Hepatocyte (in vitro differentiated cells): ENCODE measurements at regions not wholly inside any gene's neighbourhood (a gene's known extent, or its start where the extent isn't known, plus 50 kb on each side); places are given as distances from the start of the nearest gene placed in this dataset.

Experiments
- EZH2phosphoT487 ChIP-seq: fragments of 200-600 bp; sonication (generic); IDR thresholded peaks from one replicate; pipeline ENCODE4 v1.6.1; 2018; ENCODE audit warnings: antibody characterized with exemption, mild to moderate bottlenecking, low read depth, moderate library complexity; ENCODE audit not compliant: unreplicated experiment, severe bottlenecking
- TF ChIP-seq, protein P1 (sequence below): fragments of 200-600 bp; sonication (generic); IDR thresholded peaks from 2 replicates; pipeline ENCODE4 v1.5.1; 2016; ENCODE audit warnings: antibody characterized with exemption, mild to moderate bottlenecking; ENCODE audit not compliant: poor library complexity

DNA sequence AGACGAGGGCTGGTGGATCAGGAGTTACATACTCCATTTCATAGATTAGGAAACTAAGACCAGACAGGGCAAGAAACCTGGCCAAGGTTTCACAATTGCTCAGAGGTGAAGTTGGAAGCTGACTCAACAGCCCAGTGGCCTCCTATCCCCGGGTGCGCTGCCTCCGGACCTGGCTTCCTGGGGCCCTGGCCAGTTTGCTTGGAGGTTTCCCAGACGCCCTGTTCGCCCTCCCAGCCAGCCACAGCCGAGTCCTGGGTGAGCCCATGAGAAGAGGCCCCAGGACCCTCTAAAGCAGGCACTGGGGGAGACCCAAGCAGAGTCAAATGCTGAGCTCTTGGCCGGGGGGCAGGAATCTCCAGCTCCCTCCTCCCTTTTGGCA is 180.1 kb downstream of the ZBTB18 start:
- TF ChIP-seq, protein P1, sequence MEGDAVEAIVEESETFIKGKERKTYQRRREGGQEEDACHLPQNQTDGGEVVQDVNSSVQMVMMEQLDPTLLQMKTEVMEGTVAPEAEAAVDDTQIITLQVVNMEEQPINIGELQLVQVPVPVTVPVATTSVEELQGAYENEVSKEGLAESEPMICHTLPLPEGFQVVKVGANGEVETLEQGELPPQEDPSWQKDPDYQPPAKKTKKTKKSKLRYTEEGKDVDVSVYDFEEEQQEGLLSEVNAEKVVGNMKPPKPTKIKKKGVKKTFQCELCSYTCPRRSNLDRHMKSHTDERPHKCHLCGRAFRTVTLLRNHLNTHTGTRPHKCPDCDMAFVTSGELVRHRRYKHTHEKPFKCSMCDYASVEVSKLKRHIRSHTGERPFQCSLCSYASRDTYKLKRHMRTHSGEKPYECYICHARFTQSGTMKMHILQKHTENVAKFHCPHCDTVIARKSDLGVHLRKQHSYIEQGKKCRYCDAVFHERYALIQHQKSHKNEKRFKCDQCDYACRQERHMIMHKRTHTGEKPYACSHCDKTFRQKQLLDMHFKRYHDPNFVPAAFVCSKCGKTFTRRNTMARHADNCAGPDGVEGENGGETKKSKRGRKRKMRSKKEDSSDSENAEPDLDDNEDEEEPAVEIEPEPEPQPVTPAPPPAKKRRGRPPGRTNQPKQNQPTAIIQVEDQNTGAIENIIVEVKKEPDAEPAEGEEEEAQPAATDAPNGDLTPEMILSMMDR = no peak
- TF ChIP-seq EZH2phosphoT487 = no peak
